Lower leg skin (tissue), 4 donors: ENCODE measurements at regions not wholly inside any gene's neighbourhood (a gene's known extent, or its start where the extent isn't known, plus 50 kb on each side); places are given as distances from the start of the nearest gene placed in this dataset.
A peak's percentile ranks its signal among the peaks of the same experiment; 100 is the strongest.
"Not testable (repeated sequence)": the region's sequence is repeated elsewhere in the genome, so short reads cannot be mapped to it uniquely, and the experiment has no call there.

Source experiments
- DNase-seq, 2 donors: peaks; one replicate each; pipeline ENCODE4 v3.0.0-alpha.2; 2019; ENCODE audit warnings: low spot score in 2 of 2
- H3K4me3 ChIP-seq: fragments of 200-600 bp; sonication (generic); 2 replicates; pipeline ENCODE4 v1.5.1; 2017; ENCODE audit warnings: mild to moderate bottlenecking, low read depth; ENCODE audit not compliant: poor library complexity, severe bottlenecking
- POLR2A ChIP-seq, 2 donors: fragments of 450-650 bp; IDR thresholded peaks; one replicate each; pipeline ENCODE4 v1.6.1; 2016 to 2017; ENCODE audit warnings: antibody characterized with exemption in 2 of 2, mild to moderate bottlenecking in 1 of 2, moderate library complexity in 1 of 2
- WGBS, 2 donors: methylation state at CpG; one replicate each; pipeline ENCODE4 v1.1.5; 2018; 5-methylcytosine and 5-hydroxymethylcytosine counted together
- intact Hi-C: fragments of 100-400 bp; cut with DNase I; formaldehyde crosslinking; loops from one replicate; pipeline ENCODE4 v1.15.0; 2023; ENCODE audit warnings: low total_unique reads
- TF ChIP-seq, protein P1 (sequence below), 3 donors: fragments of 450-650 bp; IDR thresholded peaks; one replicate each; pipeline ENCODE4 v1.5.1; 2016; ENCODE audit warnings: antibody characterized with exemption in 3 of 3, mild to moderate bottlenecking in 3 of 3, moderate library complexity in 2 of 3

DNA sequence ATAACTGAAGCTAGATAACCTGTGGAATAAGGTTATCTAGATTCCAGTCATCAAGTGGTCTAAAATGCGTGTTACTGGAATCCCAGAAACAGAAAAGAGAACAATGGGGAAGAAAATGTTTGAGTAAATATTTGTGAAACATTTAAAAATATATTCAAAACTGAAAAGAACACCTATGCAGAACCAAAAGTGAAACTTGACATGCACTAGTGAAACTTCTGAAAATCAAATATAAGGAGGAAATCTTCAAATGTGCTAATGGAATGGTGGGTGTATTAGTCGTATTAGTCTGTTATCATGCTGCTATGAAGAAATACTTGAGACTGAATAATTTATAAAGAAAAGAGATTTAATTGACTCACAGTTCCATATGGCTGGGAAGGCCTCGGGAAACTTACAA lies 512.4 kb upstream of the KLHL4 start:
- 78 to 94% methylated on average over 3 of the region's 3 CpGs for WGBS, 2 donors

DNA sequence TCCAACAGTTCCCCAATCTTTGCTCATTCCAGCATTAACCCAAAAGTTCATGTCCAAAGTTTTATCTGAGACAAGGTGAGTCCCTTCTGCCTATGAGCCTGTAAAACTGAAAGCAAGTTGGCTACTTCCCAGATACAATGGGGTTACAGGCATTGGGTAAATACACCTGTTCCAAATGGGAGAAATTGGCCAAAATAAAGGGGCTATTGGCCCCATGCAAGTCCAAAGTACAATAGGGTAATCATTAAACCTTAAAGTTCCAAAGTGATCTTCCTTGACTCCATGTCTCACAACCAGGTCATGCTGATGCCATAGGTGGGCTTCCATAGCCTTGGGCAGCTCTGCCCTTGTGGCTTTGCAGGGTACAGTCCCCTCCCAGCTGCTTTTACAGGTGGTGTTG lies 511.7 kb upstream of the KLHL4 start:
- TF ChIP-seq, protein P1, sequence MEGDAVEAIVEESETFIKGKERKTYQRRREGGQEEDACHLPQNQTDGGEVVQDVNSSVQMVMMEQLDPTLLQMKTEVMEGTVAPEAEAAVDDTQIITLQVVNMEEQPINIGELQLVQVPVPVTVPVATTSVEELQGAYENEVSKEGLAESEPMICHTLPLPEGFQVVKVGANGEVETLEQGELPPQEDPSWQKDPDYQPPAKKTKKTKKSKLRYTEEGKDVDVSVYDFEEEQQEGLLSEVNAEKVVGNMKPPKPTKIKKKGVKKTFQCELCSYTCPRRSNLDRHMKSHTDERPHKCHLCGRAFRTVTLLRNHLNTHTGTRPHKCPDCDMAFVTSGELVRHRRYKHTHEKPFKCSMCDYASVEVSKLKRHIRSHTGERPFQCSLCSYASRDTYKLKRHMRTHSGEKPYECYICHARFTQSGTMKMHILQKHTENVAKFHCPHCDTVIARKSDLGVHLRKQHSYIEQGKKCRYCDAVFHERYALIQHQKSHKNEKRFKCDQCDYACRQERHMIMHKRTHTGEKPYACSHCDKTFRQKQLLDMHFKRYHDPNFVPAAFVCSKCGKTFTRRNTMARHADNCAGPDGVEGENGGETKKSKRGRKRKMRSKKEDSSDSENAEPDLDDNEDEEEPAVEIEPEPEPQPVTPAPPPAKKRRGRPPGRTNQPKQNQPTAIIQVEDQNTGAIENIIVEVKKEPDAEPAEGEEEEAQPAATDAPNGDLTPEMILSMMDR (IDR thresholded peaks at IDR 0.05): no peak
- TF ChIP-seq POLR2A (IDR thresholded peaks at IDR 0.05): no peak
- no peak for DNase-seq
- H3K4me3 ChIP-seq: no peak overlapping the region
- intact Hi-C loops: no loop called here

More for the DNA sequence above, 512.4 kb upstream of the KLHL4 start:
- H3K4me3 ChIP-seq: no peak overlapping the region
- intact Hi-C loops: no loop called here
- DNase-seq: no peak
- TF ChIP-seq, protein P1 (IDR thresholded peaks at IDR 0.05): no peak
- TF ChIP-seq POLR2A (IDR thresholded peaks at IDR 0.05): no peak

DNA sequence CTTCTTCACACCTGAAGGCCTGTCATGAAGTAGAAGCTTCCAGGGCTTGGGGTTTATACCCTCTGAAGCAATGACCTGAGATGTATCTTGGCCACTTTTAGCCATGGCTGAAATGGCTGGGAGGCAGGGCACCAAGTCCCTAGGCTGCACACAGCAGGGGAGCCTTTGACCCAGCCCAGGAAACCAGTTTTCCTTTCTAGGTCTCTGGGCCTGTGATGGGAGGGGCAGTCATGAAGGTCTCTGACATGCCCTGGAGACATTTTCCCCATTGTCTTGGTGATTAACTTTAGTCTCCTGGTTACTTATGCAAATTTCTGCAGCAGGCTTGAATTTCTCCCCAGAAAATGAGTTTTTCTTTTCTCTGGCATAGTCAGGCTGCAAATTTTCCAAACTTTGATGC lies 511.0 kb upstream of the KLHL4 start:
- no peak for DNase-seq
- intact Hi-C loops: no loop called here
- H3K4me3 ChIP-seq: no peak overlapping the region
- no peak for TF ChIP-seq POLR2A (IDR thresholded peaks at IDR 0.05)
- TF ChIP-seq, protein P1 (IDR thresholded peaks at IDR 0.05): no peak

DNA sequence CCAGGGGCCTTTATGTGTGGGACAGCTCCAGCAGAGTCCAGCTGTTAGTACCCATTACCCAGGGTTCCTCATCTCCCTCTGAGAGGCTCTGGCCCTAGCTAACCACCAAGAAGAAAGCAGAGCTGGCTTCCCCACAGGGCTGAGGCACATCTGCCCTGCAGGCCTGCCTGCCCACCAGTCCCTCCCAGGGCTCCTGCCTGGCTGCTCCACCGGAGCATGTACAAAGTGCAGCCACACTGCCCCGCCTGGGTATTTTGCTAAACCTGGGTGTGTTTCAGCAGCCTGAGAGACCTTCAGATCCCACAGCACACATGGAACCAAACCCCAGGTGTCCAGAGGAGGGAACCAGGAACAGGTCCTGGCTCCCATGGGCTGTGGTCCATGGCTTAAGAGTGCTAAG lies 500.4 kb upstream of the KLHL4 start:
- TF ChIP-seq, protein P1 (IDR thresholded peaks at IDR 0.05): no peak
- TF ChIP-seq POLR2A (IDR thresholded peaks at IDR 0.05): no peak
- no peak overlapping the region for H3K4me3 ChIP-seq
- no peak for DNase-seq
- WGBS, 2 donors: 73 to 80% methylated on average over 2 of the region's 2 CpGs
- intact Hi-C loops: no loop called here

DNA sequence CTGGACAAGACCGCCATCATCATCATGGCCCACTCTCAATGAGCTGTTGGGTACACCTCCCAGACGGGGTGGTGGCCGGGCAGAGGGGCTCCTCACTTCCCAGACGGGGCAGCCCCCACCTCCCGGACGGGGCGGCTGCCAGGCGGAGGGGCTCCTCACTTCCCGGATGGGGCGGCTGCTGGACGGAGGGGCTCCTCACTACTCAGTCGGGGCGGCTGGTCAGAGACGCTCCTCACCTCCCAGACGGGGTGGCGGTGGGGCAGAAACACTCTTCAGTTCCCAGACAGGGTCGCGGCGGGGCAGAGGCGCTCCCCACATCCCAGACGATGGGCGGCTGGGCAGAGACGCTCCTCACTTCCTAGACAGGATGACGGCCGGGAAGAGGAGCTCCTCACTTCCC lies 484.5 kb upstream of the KLHL4 start:
- DNase-seq: peak in 1 of 2 donors; percentile 32
- H3K4me3 ChIP-seq, intact Hi-C loops: not testable (repeated sequence)
- WGBS, 2 donors: 88 to 90% methylated on average over 24 to 25 of the region's 25 CpGs

DNA sequence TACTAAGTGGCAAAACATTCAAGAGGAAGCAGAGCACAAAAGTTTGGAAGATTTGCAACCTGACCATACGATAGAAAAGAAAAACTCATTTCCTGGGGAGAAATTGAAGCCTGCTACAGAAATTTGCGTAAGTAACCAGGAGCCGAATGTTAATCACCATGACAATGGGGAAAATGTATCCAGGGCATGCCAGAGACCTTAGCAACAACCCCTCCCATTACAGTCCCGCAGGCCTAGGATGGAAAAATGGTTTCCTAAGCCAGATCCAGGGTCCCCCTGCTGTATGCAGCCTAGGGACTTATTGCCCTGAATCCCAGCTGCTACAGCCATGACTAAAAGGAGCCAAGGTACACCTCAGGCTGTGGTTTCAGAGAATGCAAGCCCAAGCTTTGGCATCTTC lies 472.2 kb upstream of the KLHL4 start:
- intact Hi-C loops: no loop called here
- DNase-seq: no peak
- TF ChIP-seq, protein P1 (IDR thresholded peaks at IDR 0.05): no peak
- no peak for TF ChIP-seq POLR2A (IDR thresholded peaks at IDR 0.05)
- 77% methylated on average over 4 of the region's 4 CpGs for WGBS, 2 donors
- no peak overlapping the region for H3K4me3 ChIP-seq
